ENCODE measurements at regions not wholly inside any gene's neighbourhood (a gene's known extent, or its start where the extent isn't known, plus 50 kb on each side); places are given as distances from the start of the nearest gene placed in this dataset.

GRCh38 chr6:41451515-41452163, 94.5 kb upstream of the FOXP4 start:
- ChIA-PET CTCF (interaction anchor here (0.6 kb wide), 1 partner anchor 64 kb away, joined by 3 read pairs; no protein-coding TSS in a partner anchor), POLR2A (interaction anchor here (0.7 kb wide), 1 partner anchor 33 kb away, joined by 3 read pairs; no protein-coding TSS in a partner anchor)
- no peak for ATAC-seq

GRCh38 chr6:41452763-41453162, 93.4 kb upstream of the FOXP4 start:
- no peak overlapping the region for H3K27ac ChIP-seq (ENCODE audit: low read length)
- H3K4me3 ChIP-seq (ENCODE audit: low read depth in 2 of 2, low read length in 2 of 2) = no peak overlapping the region
- no peaks in the 10 kb centered on the region for H3K36me3 ChIP-seq (ENCODE audit: control insufficient read depth, insufficient read depth, low read length)
- BruUV-seq (replicated peaks) = no TSS peak
- DNase-seq (ENCODE audit: low read depth, low spot score) = no peak
- in situ Hi-C loops (cut with HindIII; ENCODE audit: low pct_unique_long_range_greater_than_20kb, low sequenced_read_pairs) (no loop called here), intact Hi-C loops (cut with micrococcal nuclease; ENCODE audit: unreplicated experiment) (no loop called here)
- no peak for ATAC-seq
- TF ChIP-seq REST (IDR thresholded peaks at IDR 0.05; ENCODE audit: insufficient read depth in 1 of 2, low read depth in 2 of 2, low read length in 1 of 2) (no peak), POLR2AphosphoS5 (IDR thresholded peaks at IDR 0.05; ENCODE audit: low read depth, low read length) (no peak), CTCF (IDR thresholded peaks at IDR 0.05) (no peak), SIN3A (IDR thresholded peaks at IDR 0.05; ENCODE audit: borderline replicate concordance, insufficient read depth, low read depth, low read length) (no peak), TCF7L2 (IDR thresholded peaks at IDR 0.05; ENCODE audit: low read depth, low read length) (no peak)
- CTCF ChIA-PET = interaction anchor here (1.0 kb wide), 1 partner anchor 17 kb away, joined by 3 read pairs; no protein-coding TSS in a partner anchor
- H3K9me3 ChIP-seq (ENCODE audit: control insufficient read depth, insufficient read depth, low read depth, low read length) = no peaks in the 10 kb centered on the region
- H3K27me3 ChIP-seq (ENCODE audit: control insufficient read depth, insufficient read depth, low read length) = no peaks in the 10 kb centered on the region; the same call in 1 of the 2 replicates
- POLR2A ChIA-PET = interaction anchor here (0.6 kb wide), 1 partner anchor 21 kb away, joined by 7 read pairs; no protein-coding TSS in a partner anchor
- H3K4me1 ChIP-seq (ENCODE audit: control insufficient read depth, insufficient read depth, low read length) = no peaks in the 10 kb centered on the region

More at GRCh38 chr6:41451515-41452163, 94.5 kb upstream of the FOXP4 start:
- TF ChIP-seq TCF7L2 (IDR thresholded peaks at IDR 0.05; ENCODE audit: low read depth, low read length) (no peak), POLR2AphosphoS5 (IDR thresholded peaks at IDR 0.05; ENCODE audit: low read depth, low read length) (no peak), CTCF (IDR thresholded peaks at IDR 0.05) (no peak)
- Histone ChIP-seq H3K4me1 (ENCODE audit: control insufficient read depth, insufficient read depth, low read length) (no peaks in the 10 kb centered on the region), H3K27ac (ENCODE audit: low read length) (no peak overlapping the region), H3K4me3 (ENCODE audit: low read depth in 2 of 2, low read length in 2 of 2) (no peak overlapping the region), H3K9me3 (ENCODE audit: control insufficient read depth, insufficient read depth, low read depth, low read length) (no peaks in the 10 kb centered on the region), H3K36me3 (ENCODE audit: control insufficient read depth, insufficient read depth, low read length) (no peaks in the 10 kb centered on the region), H3K27me3 (ENCODE audit: control insufficient read depth, insufficient read depth, low read length) (no peaks in the 10 kb centered on the region; the same call in 1 of the 2 replicates)
- DNase-seq (ENCODE audit: low read depth, low spot score) = no peak
- intact Hi-C loops (cut with micrococcal nuclease; ENCODE audit: unreplicated experiment) (no loop called here), in situ Hi-C loops (cut with HindIII; ENCODE audit: low pct_unique_long_range_greater_than_20kb, low sequenced_read_pairs) (no loop called here)
- BruUV-seq (replicated peaks) = no TSS peak

Data from Panc1 (cell line).